NK-92 treated with Interleukin-12 subunit alpha and Interleukin-12 subunit beta, amount 100 ng/mL, for 24 hours (cell line): ENCODE measurements at regions not wholly inside any gene's neighbourhood (a gene's known extent, or its start where the extent isn't known, plus 50 kb on each side); places are given as distances from the start of the nearest gene placed in this dataset.

Source experiments
- DNase-seq: peaks from one replicate; lab custom pipeline; 2025; lab: John Stamatoyannopoulos, UW

DNA sequence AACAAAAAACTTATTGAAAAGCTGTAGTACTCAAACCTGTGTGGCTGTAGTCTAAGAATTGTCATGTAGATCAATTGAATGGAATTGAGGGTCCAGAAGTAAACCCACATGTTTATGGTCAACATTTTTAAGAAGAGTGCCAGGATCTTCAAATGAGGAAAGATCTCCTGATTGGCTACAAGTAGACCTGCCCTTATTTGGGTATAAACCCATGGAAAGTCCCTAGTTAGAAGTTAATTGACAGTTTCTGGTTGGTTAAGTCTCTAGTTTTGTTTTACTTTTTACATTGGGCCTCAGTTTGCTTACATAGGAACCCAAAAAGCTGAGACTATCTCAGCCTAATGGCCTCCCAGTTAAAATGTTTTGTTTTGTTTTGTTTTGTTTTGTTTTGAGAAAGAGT, 91.9 kb upstream of the RESF1 start:
- no peak for DNase-seq

DNA sequence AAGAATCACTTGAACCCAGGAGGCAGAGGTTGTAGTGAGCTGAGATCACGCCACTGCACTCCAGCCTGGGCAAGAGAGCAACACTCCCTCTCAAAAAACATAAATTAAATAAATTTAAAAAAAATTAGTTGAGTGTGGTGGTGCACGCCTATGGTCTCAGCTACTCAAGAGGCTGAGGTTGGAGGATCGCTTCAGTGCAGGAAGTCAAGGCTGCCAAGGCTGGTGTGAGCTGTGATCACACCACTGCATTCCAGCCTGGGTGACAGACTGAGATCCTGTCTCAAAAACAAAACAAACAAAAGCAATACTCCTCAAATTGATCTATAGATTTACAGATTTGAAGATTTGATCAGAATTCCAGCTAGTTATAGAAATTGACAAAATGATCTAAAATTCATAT, 92.7 kb upstream of the RESF1 start:
- DNase-seq = no peak

DNA sequence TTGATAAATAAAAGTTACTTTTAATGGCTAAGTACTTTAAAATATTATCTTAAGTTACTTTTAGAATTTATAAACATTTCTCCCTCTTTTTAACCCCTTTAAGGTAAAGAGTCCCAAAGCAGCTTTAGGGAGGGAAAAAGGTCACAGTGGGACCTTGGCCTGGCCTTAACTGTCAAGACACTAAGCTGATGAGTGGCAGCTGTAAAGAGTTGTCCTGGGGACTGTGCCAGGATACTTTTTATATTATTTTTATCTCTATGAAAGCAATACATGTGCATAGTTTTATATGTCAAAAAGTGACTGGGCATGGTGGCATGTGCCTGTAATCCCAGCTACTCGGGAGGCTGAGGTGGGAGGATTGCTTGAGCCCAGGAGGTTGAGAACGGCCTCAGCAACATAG, 94.2 kb upstream of the RESF1 start:
- DNase-seq = no peak

DNA sequence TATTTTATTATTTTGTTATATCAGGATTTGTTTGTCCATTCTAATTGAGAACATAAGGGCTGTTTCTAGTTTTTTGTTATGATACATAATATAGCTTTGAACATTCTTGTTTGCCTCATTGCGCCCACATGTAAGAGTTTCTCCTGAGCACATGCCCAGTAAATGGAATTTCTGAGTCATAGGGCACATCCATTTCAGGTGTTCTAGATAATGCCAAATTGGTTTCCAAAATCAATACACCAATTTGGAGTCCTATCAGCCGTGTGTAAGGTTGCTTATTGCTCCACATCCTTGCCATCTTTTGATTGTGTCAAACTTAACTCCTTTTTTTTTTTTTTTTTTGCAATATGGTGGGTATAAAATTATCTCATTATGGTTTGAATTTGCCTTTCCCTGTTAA, 97.9 kb upstream of the RESF1 start:
- DNase-seq = no peak

DNA sequence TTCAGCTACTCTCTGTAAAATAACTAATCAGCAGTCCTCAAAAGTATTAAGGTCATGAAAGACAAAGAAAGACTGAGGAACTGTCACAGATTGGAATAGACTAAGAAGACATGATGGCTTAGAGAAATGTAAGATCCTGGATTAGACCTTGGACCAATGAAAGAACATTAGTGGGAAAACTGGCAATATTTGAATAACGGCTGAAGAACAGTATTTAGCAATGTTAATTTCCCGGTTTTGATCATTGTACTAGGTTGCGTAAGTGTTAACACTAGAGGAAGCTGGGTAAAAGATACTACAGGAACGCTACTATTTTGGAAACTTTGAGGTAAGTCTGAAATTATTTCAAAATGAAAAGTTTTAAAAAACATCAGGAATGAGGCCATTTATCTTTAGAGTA, 98.8 kb upstream of the RESF1 start:
- DNase-seq = no peak

DNA sequence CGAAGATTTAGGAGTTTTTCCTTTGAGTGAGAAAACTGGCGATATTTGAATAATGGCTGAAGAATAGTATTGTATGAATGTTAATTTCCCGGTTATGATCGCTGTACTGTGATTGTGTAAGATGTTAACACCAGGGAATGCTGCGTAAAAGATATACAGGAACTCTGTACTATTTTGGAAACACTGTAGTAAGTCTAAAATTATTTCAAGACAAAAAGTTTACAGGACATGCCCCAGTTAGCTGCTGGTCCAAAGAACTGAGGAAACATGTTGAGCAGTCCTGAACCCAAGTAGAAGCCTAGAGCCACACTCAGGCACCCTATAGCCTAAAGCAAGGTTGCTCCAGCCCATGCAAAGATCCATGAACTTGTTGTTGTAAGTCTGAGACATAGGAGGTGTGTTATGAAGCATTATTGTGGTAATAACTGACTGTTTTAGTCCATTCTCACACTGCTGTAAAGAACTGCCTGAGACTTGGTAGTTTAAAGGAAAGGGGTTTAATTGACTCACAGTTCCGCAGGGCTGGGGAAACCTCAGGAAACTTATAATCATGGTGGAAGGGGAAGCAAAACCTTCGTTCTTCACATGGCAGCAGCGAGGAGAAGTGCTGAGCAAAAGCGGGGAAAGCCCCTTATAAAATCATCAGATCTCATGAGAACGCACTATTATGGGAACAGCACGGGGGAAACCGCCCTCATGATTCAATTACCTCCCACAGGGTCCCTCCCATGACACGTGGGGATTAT, 99.8 kb upstream of the RESF1 start:
- DNase-seq = no peak

DNA sequence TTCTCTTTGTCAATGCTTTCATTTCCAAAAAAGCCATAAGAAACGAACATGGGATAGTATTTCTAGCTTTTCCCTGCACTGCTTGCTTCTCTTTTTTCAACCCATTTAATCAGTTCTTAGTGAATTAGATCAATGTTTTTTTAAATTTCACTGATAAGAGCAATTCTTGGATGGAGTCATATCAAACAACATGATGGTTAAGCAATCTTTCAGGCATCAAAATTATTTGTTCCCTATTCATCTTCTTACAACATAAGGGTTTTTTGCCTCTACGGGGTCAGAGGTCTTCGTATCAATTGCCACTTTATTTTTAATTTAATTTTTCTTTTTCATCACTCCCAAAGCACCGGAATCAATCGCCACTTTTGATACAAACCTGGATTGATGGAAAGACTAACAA, 103.8 kb upstream of the RESF1 start:
- DNase-seq = no peak

DNA sequence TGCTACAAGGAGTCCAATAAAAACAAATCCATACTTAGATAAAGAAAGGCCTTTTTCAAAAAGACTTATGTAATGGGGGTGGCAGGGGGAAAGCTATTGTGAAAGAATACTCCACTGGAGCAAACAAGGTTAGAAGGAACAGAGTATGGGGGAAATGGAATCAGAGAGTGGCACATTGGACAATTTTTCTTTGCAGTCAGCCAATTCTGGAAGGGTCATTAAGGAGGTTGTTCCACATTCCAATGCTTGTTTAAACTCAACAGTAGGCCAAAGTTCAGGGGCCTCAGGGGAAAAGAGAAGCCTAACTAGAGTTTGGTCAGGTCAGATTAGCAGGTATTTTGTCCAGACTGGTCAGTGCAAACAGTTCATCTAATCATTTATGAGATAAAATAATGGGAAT, 105.2 kb upstream of the RESF1 start:
- DNase-seq = no peak

DNA sequence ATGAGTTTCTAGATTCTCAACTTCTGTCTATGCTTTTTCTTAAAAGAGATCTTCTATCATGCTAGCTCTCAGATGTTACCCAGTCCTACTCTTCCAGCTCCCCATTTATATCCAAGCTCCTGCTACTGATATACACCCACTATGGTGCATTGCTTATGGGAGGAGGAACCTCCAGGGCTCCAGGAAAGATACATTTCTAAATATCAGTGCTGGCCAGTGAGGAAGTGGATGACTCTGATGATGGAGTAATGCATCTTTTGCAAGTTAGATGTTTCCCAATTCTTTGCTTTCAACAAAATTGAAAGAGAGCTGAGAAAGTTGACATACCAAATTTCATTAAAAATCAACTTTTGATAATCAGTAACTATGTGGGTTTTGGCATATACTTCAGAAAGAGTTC, 105.7 kb upstream of the RESF1 start:
- DNase-seq = no peak

DNA sequence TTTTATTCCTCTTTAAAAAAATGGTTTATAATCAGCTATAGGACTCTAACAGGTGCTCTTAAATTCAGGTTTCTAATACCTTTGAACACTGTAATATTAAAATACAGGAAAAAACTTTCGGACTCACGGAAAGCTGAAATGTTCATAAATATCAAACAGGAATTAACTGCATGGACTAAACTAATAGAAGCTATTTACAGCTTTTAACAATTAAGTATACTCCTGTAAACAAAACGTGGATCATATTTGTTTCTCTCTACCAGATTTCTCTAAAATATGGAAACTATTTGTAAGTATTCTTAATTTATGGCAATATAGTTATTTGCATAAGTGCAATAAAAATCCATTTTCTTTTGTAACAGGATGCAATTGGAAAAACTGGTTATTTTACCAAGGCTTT, 108.9 kb upstream of the RESF1 start:
- no peak for DNase-seq

DNA sequence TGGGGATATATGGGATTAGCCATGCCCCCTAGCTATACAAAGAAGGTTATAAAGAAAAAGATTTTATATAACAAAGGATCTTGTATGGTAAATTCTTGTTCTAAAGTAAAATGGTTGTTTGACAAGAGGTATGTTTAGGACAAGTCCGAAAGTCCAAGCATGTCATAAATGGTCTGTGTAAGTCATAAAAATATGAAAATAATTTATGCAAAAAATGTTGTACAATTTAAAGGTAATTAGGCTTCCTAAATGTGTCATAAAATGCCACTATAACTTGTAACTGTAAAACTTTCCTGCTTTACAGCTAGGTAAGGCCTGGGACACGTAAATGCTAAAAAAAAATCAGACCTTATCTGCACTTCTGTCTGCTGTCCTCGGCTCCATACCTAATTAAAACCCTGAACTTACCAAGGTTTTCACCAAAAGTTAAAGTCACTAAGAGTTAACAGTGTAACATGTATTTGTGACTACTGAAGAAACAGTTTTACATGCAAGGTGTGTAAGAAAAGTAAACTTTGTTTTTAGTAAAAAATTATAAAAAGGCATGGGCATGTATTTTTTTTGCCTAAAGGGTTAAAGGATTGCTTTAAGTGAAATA, 110.0 kb upstream of the RESF1 start:
- DNase-seq = no peak

DNA sequence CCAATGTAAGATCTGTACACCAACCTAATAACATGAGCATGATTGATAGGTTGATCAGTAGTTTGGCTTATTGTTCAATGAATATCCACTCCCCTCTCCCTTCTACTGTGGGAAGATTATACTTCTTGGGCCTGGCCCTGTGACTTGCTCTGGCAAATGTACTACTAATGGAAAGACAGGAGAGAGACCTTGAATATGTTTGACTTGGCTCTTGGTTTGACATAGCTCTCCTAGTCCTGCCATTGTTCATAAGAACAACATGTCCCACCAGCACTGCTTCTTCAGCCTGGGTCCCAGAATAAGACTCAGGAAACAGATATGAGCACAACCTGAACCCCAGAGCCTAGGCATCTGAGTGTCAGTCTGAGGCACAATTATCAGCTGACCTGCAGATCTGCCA, 112.8 kb upstream of the RESF1 start:
- DNase-seq = no peak

DNA sequence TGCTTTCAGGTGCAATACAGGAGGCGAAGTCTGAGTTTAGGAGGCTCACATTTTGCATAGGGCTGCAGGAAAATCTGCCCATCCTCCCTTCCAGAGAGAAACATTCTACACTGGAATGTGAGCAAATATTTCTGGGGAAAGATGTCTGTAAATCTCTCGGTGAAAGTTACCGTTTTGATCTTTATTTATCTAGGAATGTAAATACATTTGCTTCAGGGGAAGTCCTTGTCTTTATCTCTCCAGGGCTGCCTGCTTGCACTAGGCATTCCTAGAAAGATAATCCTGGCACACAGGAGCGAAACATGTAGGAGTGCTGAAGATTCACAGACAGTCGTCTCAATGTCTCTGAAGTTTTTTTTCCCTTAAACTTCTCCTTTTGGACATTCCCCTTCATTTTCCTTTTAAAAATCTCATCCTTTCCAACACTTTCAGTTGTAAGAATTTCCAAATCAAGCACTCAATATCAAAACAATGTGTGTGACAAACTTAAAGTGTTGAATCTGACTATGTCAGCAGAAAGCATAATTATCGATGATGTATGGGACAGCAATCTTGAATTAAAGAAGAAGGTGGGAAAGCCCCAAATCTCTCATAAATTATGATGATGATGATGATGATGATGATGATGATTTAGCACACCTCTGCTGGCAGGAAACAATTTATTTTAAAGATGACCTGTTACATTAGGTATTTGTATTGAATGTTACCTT, 113.4 kb upstream of the RESF1 start:
- no peak for DNase-seq

DNA sequence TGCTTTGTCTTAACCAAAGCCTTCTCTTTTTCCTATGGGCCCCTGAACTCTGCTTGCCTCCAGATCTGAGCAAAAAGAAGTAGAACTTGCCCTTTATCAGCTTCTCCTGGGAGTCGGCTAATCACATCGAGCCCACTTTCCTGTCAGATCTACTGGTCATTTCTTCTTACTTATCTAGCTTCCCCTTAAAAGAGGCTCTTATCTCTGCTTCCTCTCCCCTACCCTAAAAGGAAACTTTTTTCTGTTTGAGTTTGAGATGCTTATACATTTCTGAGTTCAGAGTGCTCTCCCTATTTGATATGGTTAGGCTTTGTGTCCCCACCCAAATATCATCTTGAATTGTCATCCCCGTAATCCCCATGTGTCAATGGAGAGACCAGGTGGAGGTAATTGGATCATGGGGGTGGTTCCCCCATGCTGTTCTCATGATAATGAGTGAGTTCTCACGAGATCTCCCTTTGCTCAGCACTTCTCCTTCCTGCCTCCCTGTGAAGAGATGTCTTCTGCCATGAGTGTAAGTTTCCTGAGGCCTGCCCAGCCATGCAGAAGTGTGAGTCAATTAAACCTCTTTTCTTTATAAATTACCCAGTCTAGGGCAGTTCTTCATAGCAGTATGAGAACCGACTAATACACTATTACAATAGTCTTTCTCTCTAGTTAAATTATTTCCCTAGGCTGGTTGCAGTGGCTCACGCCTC, 114.7 kb upstream of the AMN1 start:
- DNase-seq = no peak

DNA sequence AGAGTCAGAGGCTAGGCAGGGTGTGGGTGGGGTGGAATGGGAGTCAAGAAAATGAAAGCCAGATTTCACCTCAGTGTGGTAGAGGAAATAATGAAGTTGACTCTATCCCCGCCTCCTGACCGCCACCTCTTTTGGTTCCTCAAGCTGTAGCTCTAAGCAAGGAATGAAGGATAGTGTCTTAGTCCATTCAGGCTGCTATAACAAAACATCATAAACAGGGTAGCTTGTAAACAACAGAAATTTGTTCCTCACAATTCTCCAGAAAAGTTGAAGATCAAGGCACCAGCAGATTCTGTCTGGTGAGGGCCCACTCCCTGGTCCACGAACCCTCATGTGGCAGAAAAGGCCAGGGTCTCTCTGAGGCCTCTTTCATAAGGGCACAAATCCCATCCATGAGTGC, 109.1 kb upstream of the AMN1 start:
- DNase-seq = no peak

DNA sequence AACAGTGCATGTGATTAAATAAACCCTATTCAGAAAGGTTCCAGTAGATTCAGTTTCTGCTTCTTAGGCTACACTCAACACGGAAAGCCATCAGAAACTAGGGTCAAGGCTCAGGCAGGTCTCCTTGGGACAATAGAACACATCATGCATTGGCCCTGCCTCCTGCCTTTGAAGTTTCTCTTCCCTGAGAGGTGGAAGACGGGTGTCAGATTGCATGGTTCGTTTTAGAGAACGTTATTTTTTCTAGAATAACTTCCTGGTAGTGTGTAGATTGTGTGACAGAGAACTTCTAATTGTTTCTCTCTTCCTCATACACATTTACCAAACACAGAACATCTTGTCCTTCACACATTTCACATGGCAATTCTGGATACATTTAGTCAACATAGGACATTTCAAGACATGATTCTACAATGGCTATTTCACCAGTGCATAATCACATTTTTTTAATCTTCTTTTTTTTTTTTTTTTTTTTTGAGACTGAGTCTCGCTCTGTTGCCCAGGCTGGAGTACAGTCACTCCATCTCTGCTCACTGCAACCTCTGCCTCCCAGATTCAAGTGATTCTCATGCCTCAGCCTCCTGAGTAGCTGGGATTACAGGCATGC, 106.6 kb upstream of the AMN1 start:
- DNase-seq = no peak

DNA sequence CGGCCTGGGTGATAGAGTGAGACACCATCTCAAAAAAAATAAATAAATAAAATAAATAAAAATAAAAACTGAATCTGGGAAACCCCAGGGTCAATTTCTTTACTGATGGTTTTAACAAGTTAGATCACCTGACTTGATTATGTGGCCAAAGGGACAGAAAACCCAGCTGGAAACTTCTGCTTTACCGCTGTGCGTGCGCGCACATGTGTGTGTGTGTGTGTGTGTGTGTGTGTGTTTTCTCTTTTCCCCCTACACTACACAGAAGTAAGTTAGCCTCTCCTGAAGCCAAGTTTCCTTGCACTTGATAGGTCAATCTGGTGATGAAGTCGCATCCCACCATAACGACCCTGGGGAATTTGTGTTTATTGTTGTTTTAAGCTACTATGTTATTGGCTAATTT, 105.3 kb upstream of the AMN1 start:
- no peak for DNase-seq

DNA sequence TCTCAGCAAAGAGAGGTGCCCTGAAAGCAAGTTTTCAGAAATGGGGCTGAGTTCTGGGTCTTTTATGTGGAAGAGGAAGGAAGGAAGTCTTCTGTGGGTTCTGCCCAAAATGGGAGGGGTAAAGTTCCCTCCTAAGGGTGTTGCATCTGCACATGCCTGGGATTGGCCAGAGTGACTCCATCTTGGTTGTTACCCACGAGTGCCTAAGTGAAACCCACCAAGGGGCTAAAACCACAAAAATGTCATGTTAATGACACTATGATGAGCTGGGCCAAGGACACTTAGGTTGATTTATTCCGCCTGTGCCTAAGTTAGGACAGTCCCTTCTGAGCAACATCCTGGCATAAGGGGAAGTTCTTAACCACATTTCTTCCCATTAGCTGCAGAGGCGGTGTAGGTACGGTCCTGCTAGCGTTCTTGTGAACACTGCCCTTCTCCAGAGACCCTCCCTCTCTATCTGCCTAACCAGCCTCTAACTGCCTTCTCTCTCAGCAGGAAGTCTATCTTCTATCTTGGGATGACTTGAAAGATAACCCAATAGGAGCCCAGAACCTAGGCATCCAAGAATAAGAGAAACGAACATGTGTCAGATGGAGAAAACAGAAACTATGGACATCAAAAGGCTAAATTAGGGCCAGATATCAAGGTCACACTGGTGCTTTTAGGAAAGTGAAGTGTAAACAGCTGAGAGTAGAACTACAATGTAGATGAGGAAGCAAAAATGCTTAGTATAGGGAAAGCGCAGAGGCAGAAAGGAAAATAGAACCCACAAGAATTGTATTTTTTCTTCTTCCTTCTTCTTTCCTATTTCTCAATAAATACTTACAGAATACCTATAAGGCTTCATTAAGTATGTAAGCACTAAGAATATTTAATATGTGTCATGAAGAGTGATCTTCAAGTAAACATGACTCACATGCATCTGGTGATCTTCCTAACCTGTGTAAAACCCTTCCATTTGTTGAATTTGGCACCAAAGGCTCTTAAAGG, 104.2 kb upstream of the AMN1 start:
- DNase-seq = no peak

DNA sequence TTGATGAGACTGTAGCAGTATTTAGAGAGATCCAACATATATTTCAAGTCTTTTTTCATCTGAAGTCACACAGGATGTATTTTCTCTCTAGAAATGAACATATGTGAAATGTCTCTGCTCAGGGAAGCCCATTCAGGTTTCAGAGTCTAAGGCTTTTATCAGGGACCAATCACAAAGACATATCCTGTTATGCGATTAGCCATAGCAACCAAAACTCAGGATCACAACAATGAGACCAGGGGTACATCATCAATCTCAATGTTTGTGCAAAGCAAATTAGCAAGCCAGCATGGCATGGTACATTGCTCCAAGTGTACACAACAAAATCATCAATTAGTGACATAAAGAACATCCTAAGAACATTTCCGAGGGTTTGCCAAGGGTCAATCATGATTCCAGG, 99.2 kb upstream of the AMN1 start:
- DNase-seq = no peak

DNA sequence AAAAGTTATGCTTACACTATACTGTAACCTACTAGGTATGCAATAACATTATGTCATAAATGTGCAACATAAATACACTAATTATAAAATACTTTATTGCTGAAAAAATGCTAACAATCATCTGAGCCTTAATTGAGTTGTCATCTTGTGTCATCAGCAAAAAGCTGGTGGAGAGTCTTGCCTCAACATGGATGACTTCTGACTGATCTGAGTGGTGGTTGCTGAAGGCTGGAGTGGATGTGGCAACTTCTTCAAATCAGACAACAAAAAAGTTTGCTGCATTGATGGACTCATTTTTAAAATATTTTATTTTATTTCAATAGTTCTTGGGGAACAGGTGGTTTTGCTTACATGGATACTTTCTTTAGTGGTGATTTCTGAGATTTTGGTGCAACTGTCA, 93.9 kb upstream of the AMN1 start:
- DNase-seq = no peak

DNA sequence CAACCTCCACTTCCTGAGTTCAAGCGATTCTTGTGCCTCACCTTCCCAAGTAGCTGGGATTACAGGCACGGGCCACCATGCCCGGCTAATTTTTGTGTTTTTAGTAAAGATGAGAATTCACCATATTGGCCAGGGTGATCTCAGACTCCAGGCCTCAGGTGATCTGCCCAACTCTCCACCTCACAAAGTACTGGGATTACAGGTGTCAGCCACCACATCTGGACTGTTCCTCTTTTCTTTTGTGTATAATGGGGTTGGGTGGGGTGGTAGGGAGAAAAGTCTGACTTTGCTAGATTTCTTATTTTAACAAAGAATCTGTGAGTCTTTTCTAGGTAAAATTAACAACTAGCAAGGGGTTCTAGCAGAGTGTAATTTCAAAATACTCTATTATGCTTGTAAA, 92.7 kb upstream of the AMN1 start:
- DNase-seq = no peak
